Bronchial epithelial cell (primary cell): ENCODE measurements at regions not wholly inside any gene's neighbourhood (a gene's known extent, or its start where the extent isn't known, plus 50 kb on each side); places are given as distances from the start of the nearest gene placed in this dataset.
A peak's percentile ranks its signal among the peaks of the same experiment; 100 is the strongest.

Source experiments
- DNase-seq: peaks from one replicate; pipeline ENCODE4 v3.0.0-alpha.2; 2010; ENCODE audit warnings: low read depth
- FAIRE-seq: peaks from 2 replicates; lab custom pipeline; 2011; peaks lifted over from hg19 to GRCh38; lab: Jason Lieb, UNC
- H3K27me3 ChIP-seq: 2 replicates; pipeline ENCODE4 v1.5.1; 2011; ENCODE audit warnings: low read length; ENCODE audit not compliant: control insufficient read depth, insufficient read depth
- H3K36me3 ChIP-seq: 2 replicates; pipeline ENCODE4 v1.5.1; 2011; ENCODE audit warnings: low read length; ENCODE audit not compliant: control insufficient read depth, insufficient read depth
- H3K4me3 ChIP-seq: 2 replicates; pipeline ENCODE4 v1.5.1; 2011; ENCODE audit warnings: mild to moderate bottlenecking, low read depth, low read length, control low read depth
- TF ChIP-seq, protein P1 (sequence below): IDR thresholded peaks from 2 replicates; pipeline ENCODE4 v1.5.1; 2011; ENCODE audit warnings: mild to moderate bottlenecking, moderate library complexity, low read length, control low read depth, inconsistent platforms; ENCODE audit not compliant: insufficient read depth, severe bottlenecking

DNA sequence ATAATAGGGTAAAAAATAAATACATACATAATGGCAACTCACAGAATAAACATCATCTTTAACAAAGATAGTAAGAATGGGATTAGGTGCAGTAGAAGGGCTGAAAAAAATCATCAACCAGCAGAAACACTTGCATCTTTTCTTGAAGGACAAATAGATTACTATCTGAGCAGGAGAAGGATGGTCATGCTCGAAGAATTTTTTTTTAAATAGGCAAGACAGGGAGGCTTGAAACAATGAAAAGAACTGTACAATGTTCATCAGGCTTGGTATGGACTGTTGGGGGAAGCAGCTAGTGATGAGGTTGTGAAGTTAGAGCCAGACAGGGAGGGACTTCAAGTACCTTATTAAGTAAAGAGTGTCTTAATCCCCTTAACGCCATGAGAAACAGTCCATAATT is 167.4 kb upstream of the LDB2 start:
- Histone ChIP-seq H3K27me3 (no peaks in the 10 kb centered on the region), H3K36me3 (no peaks in the 10 kb centered on the region), H3K4me3 (no peak overlapping the region)
- FAIRE-seq (no peak), DNase-seq (no peak)
- TF ChIP-seq, protein P1, sequence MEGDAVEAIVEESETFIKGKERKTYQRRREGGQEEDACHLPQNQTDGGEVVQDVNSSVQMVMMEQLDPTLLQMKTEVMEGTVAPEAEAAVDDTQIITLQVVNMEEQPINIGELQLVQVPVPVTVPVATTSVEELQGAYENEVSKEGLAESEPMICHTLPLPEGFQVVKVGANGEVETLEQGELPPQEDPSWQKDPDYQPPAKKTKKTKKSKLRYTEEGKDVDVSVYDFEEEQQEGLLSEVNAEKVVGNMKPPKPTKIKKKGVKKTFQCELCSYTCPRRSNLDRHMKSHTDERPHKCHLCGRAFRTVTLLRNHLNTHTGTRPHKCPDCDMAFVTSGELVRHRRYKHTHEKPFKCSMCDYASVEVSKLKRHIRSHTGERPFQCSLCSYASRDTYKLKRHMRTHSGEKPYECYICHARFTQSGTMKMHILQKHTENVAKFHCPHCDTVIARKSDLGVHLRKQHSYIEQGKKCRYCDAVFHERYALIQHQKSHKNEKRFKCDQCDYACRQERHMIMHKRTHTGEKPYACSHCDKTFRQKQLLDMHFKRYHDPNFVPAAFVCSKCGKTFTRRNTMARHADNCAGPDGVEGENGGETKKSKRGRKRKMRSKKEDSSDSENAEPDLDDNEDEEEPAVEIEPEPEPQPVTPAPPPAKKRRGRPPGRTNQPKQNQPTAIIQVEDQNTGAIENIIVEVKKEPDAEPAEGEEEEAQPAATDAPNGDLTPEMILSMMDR, result no peak

DNA sequence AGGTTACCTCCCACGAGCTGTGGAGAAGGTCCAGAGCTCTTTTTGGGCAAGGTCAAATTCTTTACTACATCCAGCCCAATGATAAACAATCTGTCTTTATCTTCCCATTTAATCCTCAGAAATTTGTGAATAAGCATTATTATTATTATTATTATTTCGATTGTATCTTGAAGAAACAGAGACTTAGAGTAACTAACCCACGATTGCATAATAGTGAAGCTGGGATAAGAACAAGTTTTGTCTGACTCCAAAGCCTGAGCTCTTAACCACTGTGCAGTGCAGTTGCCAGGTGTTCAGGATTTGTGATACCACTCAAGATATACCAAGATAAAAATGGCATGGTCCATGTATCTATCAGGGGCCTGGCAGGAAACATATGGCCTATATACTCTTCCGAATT is 166.5 kb upstream of the LDB2 start:
- no peak overlapping the region for H3K4me3 ChIP-seq
- DNase-seq (no peak), FAIRE-seq (no peak)
- TF ChIP-seq, protein P1, result no peak
- no peaks in the 10 kb centered on the region for H3K36me3 ChIP-seq
- H3K27me3 ChIP-seq, result no peaks in the 10 kb centered on the region

DNA sequence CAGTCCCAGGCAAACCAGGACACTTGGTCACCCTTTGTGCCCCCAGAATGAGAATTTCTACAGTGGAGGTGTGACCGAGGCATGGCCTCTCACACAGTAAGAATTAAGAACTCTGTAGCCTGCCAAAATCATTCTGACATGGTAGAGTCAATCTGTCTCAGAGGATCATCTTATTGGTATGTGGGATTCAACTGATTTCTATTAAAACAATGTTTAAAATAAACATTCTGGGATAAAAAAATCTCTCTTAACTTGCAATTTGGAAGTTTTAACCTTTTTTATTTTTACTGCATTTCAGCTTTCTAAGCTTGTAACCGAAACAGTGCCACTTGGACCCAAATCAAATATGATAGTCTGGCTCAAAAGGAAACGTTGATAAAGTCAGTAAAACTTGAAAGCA is 165.4 kb upstream of the LDB2 start:
- no peak for DNase-seq
- TF ChIP-seq, protein P1, result no peak
- FAIRE-seq, result no peak
- Histone ChIP-seq H3K27me3 (no peaks in the 10 kb centered on the region), H3K36me3 (no peaks in the 10 kb centered on the region), H3K4me3 (no peak overlapping the region)

DNA sequence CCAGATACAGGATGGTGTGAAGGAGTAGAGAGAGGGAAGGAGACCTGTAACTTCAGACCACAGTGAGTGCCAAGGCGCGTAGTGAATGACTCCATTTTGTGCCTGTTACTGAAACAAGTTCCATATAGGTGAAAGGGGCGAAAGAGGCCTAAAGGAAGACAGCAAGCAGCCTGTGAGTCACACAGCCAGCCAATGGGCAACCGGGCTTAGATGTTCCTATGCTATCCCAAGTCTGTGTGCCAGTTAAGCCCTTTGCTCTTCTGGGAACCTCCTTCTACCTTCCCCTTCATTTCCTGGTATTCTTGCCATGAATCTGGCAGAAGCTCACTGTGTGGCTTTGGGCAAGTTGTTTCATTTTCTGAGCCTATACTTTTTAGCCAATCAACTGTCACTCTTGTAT is 161.8 kb upstream of the LDB2 start:
- Histone ChIP-seq H3K4me3 (no peak overlapping the region), H3K36me3 (no peaks in the 10 kb centered on the region), H3K27me3 (no peaks in the 10 kb centered on the region)
- DNase-seq (peak; percentile 11), FAIRE-seq (no peak)
- TF ChIP-seq, protein P1, result no peak

DNA sequence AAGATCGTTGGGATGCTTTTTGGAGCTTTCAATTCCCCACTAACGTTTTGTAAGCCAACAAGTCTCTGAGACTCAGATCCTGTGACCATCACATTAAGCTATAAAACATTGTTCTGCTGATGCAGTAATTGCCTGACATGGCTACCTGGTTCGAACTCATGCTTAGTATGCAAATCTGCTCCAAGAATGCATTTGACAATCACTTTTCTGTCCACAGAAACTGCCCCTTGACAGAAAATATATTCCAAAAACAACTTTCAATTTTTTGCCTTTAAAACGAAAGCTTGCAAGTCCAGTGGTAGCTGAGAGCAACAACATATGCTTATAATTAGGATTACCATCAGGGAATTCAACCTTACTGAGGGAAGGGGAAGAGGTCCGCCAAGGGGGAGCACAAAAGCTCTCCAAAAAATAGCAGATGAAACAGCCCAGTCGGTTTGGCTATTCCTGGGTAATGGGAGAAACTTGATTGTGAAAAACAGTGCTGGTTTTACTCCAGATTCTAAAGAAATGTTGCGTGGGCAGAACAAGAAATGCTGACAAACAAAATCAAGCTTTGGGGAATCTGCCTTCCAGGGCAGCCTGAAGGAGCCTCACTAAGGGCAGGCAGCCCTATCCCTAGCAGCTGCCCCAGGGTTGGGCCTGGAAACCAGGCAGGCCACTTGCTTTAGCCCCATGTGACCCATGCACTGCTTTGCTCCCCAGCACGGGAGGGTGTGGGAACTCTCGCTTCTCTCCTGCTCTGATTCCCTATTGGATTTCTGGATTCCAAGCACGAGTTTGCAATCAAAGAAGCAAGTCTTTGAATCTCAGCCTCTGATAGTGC is 160.7 kb upstream of the LDB2 start:
- H3K27me3 ChIP-seq, result no peaks in the 10 kb centered on the region
- H3K36me3 ChIP-seq, result no peaks in the 10 kb centered on the region
- H3K4me3 ChIP-seq, result no peak overlapping the region
- TF ChIP-seq, protein P1, result no peak
- DNase-seq, result no peak
- no peak for FAIRE-seq

DNA sequence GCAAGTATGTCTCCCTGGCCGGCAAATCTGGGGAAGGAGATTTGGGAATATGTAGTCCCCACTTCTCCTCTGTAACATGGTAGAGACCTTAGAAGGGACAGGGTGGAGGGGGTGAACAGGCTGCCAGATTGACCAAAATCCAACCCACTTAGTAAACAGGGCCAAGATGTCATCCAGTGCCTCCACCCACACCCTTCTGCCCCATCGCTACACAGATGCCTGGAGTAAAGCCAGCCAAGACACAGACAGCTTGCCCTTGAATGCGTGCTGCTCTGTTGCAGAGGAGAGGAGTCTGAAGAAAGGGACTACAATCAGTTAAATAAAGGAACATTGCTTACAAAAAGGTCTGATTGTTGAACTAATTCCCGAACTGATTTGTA is 160.1 kb upstream of the LDB2 start:
- DNase-seq, result no peak
- TF ChIP-seq, protein P1, result no peak
- no peak for FAIRE-seq

More for the DNA sequence above, 160.1 kb upstream of the LDB2 start:
- H3K36me3 ChIP-seq, result no peaks in the 10 kb centered on the region
- no peak overlapping the region for H3K4me3 ChIP-seq
- no peaks in the 10 kb centered on the region for H3K27me3 ChIP-seq
